CD4-positive, alpha-beta T cell (primary cell): ENCODE measurements at regions not wholly inside any gene's neighbourhood (a gene's known extent, or its start where the extent isn't known, plus 50 kb on each side); places are given as distances from the start of the nearest gene placed in this dataset.
"Not testable (repeated sequence)": the region's sequence is repeated elsewhere in the genome, so short reads cannot be mapped to it uniquely, and the experiment has no call there.

Experiments
- ATAC-seq: fragments of 200-7000 bp; cut with Tn5 transposase; one replicate; pipeline ENCODE4 v1.10.0; 2022; ENCODE audit warnings: mild to moderate bottlenecking; ENCODE audit not compliant: poor library complexity
- CTCF ChIA-PET: fragments of 350-600 bp; sonication (Branson Sonifier 250); formaldehyde crosslinking; loops from one replicate; lab custom pipeline; 2021; ENCODE audit warnings: antibody characterized with exemption, inconsistent platforms; lab: Charles Lee
- POLR2A ChIA-PET: fragments of 350-600 bp; sonication (Branson Sonifier 250); formaldehyde crosslinking; loops from one replicate; lab custom pipeline; 2021; ENCODE audit warnings: antibody characterized with exemption, inconsistent platforms; lab: Charles Lee
- DNase-seq, 14 experiments: peaks; one replicate each; pipeline ENCODE4 v3.0.0-alpha.2; 2013 to 2020; ENCODE audit warnings: mixed read lengths in 2 of 14
- H3K27ac ChIP-seq, 2 donors: one replicate each; pipeline versions ENCODE4 v1.5.1 to v1.7.0; 2013; ENCODE audit warnings: low read length in 2 of 2, low read depth in 1 of 2, mild to moderate bottlenecking in 1 of 2
- H3K27me3 ChIP-seq, 2 experiments: 1 replicate in 1 of 2; 2 replicates in 1 of 2; pipeline versions ENCODE4 v1.6.1 to v1.7.0; 2013; ENCODE audit warnings: low read length in 2 of 2, control low read depth in 1 of 2, mild to moderate bottlenecking in 1 of 2, moderate library complexity in 1 of 2; ENCODE audit not compliant: insufficient read depth in 2 of 2, control insufficient read depth in 1 of 2
- H3K36me3 ChIP-seq: one replicate; pipeline ENCODE4 v1.6.1; 2013; ENCODE audit warnings: low read length, control low read depth; ENCODE audit not compliant: insufficient read depth
- H3K4me1 ChIP-seq: one replicate; pipeline ENCODE4 v1.6.1; 2013; ENCODE audit warnings: low read length, control low read depth; ENCODE audit not compliant: insufficient read depth
- H3K4me3 ChIP-seq: one replicate; pipeline ENCODE4 v1.5.1; 2013; ENCODE audit warnings: mild to moderate bottlenecking, low read length, moderate library complexity
- H3K9me3 ChIP-seq, 2 experiments: 1 replicate in 1 of 2; 2 replicates in 1 of 2; pipeline versions ENCODE4 v1.6.1 to v1.7.0; 2013; ENCODE audit warnings: low read length in 2 of 2, mild to moderate bottlenecking in 2 of 2, control low read depth in 1 of 2, moderate library complexity in 1 of 2; ENCODE audit not compliant: control insufficient read depth in 1 of 2, insufficient read depth in 1 of 2
- H3K27ac Mint-ChIP-seq: one replicate; pipeline ENCODE4 v1.8.0; 2020; ENCODE audit warnings: mixed read lengths
- H3K27me3 Mint-ChIP-seq: one replicate; pipeline ENCODE4 v1.8.0; 2021; ENCODE audit warnings: mixed read lengths
- H3K36me3 Mint-ChIP-seq: one replicate; pipeline ENCODE4 v1.8.0; 2021; ENCODE audit warnings: low read depth, mixed read lengths
- H3K4me1 Mint-ChIP-seq: one replicate; pipeline ENCODE4 v1.8.0; 2021; ENCODE audit warnings: low read depth, mixed read lengths
- H3K4me3 Mint-ChIP-seq: one replicate; pipeline ENCODE4 v1.8.0; 2020; ENCODE audit warnings: mild to moderate bottlenecking, mixed read lengths
- H3K9me3 Mint-ChIP-seq: one replicate; pipeline ENCODE4 v1.8.0; 2020; ENCODE audit warnings: mixed read lengths
- CTCF ChIP-seq: fragments of 200-600 bp; IDR thresholded peaks from one replicate; pipeline ENCODE4 v1.8.0; 2022; ENCODE audit warnings: antibody characterized with exemption, mild to moderate bottlenecking
- intact Hi-C, 2 experiments: fragments of 100-400 bp; cut with DNase I in 1 of 2; cut with micrococcal nuclease in 1 of 2; formaldehyde crosslinking; loops; one replicate each; pipeline versions ENCODE4 v1.15.1 to v1.9.0; 2023 to 2025; cut with DNase I, micrococcal nuclease

DNA sequence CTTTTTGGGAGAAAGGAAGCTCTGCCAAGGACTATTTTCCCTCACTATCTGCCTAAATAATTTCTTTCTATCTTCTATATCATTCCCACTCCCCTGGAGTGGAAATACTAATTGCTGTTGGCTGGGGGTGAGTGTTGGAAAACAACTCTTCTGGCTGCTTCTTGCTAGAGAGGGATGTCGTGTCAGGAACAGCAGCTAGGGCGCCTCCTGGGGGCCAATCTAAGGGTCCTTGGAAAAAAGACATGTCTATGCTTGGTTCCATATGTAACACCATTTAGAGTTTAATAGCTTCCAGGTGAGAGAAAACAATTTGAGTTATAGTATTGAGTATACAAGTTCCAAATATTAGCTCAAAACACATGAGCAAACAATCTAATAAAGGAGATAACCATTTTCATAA is 111.3 kb downstream of the MAGEE1 start:
- no peak for TF ChIP-seq CTCF
- POLR2A ChIA-PET = no interaction called here
- H3K9me3 ChIP-seq = no peaks in the 10 kb centered on the region
- H3K27me3 ChIP-seq = no peaks in the 10 kb centered on the region
- intact Hi-C loops = no loop called here
- H3K36me3 ChIP-seq = no peaks in the 10 kb centered on the region
- no peaks in the 10 kb centered on the region for H3K9me3 Mint-ChIP-seq
- ATAC-seq (no peak), DNase-seq (no peak)
- H3K27ac ChIP-seq = no peak overlapping the region
- no peak overlapping the region for H3K27ac Mint-ChIP-seq
- no peak overlapping the region for H3K4me3 Mint-ChIP-seq
- no peaks in the 10 kb centered on the region for H3K4me1 Mint-ChIP-seq
- CTCF ChIA-PET = no interaction called here
- H3K4me1 ChIP-seq = no peaks in the 10 kb centered on the region
- no peaks in the 10 kb centered on the region for H3K36me3 Mint-ChIP-seq
- no peak overlapping the region for H3K4me3 ChIP-seq
- H3K27me3 Mint-ChIP-seq = no peaks in the 10 kb centered on the region

- H3K27ac Mint-ChIP-seq, H3K27me3 ChIP-seq, H3K36me3 ChIP-seq, H3K9me3 Mint-ChIP-seq, CTCF ChIA-PET, DNase-seq, H3K4me3 Mint-ChIP-seq, intact Hi-C loops, H3K4me1 ChIP-seq, ATAC-seq, H3K36me3 Mint-ChIP-seq, H3K9me3 ChIP-seq, H3K4me1 Mint-ChIP-seq, POLR2A ChIA-PET, H3K27me3 Mint-ChIP-seq, H3K4me3 ChIP-seq, H3K27ac ChIP-seq: not testable (repeated sequence)
These were observed 115.9 kb downstream of the MAGEE1 start for GRCh38 chrX:76543381-76543780.

DNA sequence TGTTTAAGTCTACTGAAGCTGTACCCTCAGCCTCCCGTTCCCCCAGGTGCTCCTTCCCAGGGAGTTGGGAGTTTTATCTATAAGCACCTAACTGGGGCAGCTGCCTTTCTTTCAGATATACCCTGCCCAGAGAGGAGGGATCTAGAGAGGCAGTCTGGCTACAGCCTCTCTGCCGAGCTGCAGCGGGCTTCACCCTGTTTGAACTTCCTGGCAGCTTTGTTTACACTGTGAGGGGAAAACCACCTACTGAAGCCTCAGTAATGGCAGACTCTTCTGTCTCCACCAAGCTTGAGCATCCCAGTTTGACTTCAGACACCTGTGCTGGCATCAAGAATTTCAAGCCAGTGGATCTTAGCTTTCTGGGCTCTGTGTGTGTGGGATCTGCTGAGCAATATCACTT is 122.5 kb downstream of the MAGEE1 start:
- POLR2A ChIA-PET = no interaction called here
- H3K27ac Mint-ChIP-seq = no peak overlapping the region
- no peaks in the 10 kb centered on the region for H3K27me3 ChIP-seq
- no peaks in the 10 kb centered on the region for H3K36me3 ChIP-seq
- intact Hi-C loops = no loop called here
- no peak for TF ChIP-seq CTCF
- no peak overlapping the region for H3K4me3 ChIP-seq
- H3K4me3 Mint-ChIP-seq = no peak overlapping the region
- DNase-seq = no peak
- H3K27me3 Mint-ChIP-seq = no peaks in the 10 kb centered on the region
- H3K36me3 Mint-ChIP-seq = no peaks in the 10 kb centered on the region
- H3K4me1 Mint-ChIP-seq = no peaks in the 10 kb centered on the region
- CTCF ChIA-PET = no interaction called here
- no peaks in the 10 kb centered on the region for H3K4me1 ChIP-seq
- H3K27ac ChIP-seq = no peak overlapping the region
- H3K9me3 Mint-ChIP-seq = no peaks in the 10 kb centered on the region
- H3K9me3 ChIP-seq = peaks cover 6 to 10% of the 10 kb centered on the region in 2 experiments
- no peak for ATAC-seq

DNA sequence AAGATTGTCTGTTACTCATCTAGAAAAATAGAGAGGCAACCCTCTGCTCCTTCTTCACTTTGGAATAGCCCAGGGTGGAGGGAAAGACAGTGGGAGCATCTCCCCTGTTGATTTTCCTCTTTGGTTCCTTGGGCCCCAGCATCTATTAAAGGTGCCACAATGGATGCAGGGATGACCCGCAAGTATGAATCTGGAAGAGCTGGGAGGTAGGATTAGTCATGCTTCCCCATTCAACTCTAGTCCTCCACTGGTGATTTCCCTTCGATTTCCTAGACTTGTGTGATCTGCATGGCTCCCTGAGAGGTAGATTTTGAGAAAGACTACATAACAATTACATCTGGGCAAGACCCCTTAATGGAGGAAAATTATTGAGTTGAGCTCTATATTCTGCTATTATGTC is 127.8 kb downstream of the MAGEE1 start:
- ChIA-PET CTCF (no interaction called here), POLR2A (no interaction called here)
- H3K27ac Mint-ChIP-seq = no peak overlapping the region
- H3K9me3 Mint-ChIP-seq = no peaks in the 10 kb centered on the region
- Histone ChIP-seq H3K4me1 (no peaks in the 10 kb centered on the region), H3K27ac (no peak overlapping the region), H3K4me3 (no peak overlapping the region), H3K9me3 (peaks cover 11 to 17% of the 10 kb centered on the region in 2 experiments), H3K36me3 (no peaks in the 10 kb centered on the region), H3K27me3 (no peaks in the 10 kb centered on the region)
- no peaks in the 10 kb centered on the region for H3K27me3 Mint-ChIP-seq
- intact Hi-C loops = no loop called here
- H3K36me3 Mint-ChIP-seq = no peaks in the 10 kb centered on the region
- ATAC-seq = no peak
- H3K4me1 Mint-ChIP-seq = no peaks in the 10 kb centered on the region
- no peak for TF ChIP-seq CTCF
- DNase-seq = no peak
- no peak overlapping the region for H3K4me3 Mint-ChIP-seq
